SU-DHL-6 (cell line): ENCODE measurements at regions not wholly inside any gene's neighbourhood (a gene's known extent, or its start where the extent isn't known, plus 50 kb on each side); places are given as distances from the start of the nearest gene placed in this dataset.
"Not testable (repeated sequence)": the region's sequence is repeated elsewhere in the genome, so short reads cannot be mapped to it uniquely, and the experiment has no call there.

ENCODE experiments used
- H2AFZ ChIP-seq: fragments of 200-600 bp; sonication (generic); 2 replicates; pipeline ENCODE4 v1.6.1; 2014; ENCODE audit warnings: low read depth, mild to moderate bottlenecking, moderate library complexity, mixed read lengths, antibody characterized with exemption, low read length; ENCODE audit not compliant: severe bottlenecking
- H3F3A ChIP-seq: fragments of 200-600 bp; shearing (Covaris generic); 2 replicates; pipeline ENCODE4 v1.6.0; 2016; ENCODE audit warnings: antibody characterized with exemption, mild to moderate bottlenecking; ENCODE audit not compliant: insufficient read depth
- H3K27ac ChIP-seq: fragments of 200-600 bp; sonication (generic); 2 replicates; pipeline ENCODE4 v1.5.1; 2016; ENCODE audit warnings: low read depth, mild to moderate bottlenecking, low read length, moderate library complexity, mixed read lengths
- H3K27me3 ChIP-seq: fragments of 200-600 bp; sonication (generic), shearing (Covaris generic); 2 replicates; pipeline ENCODE4 v1.6.0; 2014; ENCODE audit warnings: mild to moderate bottlenecking, low read length
- H3K36me3 ChIP-seq: fragments of 200-600 bp; sonication (generic); 2 replicates; pipeline ENCODE4 v1.6.1; 2014; ENCODE audit warnings: mild to moderate bottlenecking, low read length, mixed read lengths
- H3K4me2 ChIP-seq: fragments of 300-600, 200-600 bp; shearing (Covaris generic), sonication (generic); 2 replicates; pipeline ENCODE4 v1.6.0; 2014; ENCODE audit warnings: low read length, low read depth, mild to moderate bottlenecking; ENCODE audit not compliant: poor library complexity, severe bottlenecking
- H3K4me3 ChIP-seq: fragments of 200-600 bp; sonication (generic); 2 replicates; pipeline ENCODE4 v1.5.1; 2014; ENCODE audit warnings: antibody characterized with exemption, low read length, mild to moderate bottlenecking, mixed read lengths; ENCODE audit not compliant: insufficient read depth, poor library complexity, severe bottlenecking
- H3K79me2 ChIP-seq: fragments of 200-600 bp; sonication (generic); 2 replicates; pipeline ENCODE4 v1.6.1; 2014; ENCODE audit warnings: mild to moderate bottlenecking, low read length, moderate library complexity; ENCODE audit not compliant: insufficient read depth
- H3K9ac ChIP-seq: fragments of 200-600 bp; sonication (generic); 2 replicates; pipeline ENCODE4 v1.7.0; 2014; ENCODE audit warnings: mild to moderate bottlenecking, low read length
- H3K9me2 ChIP-seq: fragments of 200-600 bp; sonication (generic); replicated peaks from 2 replicates; pipeline ENCODE4 v1.6.1; 2014; ENCODE audit warnings: low read length; ENCODE audit not compliant: insufficient read depth
- H3K9me3 ChIP-seq: fragments of 200-600 bp; sonication (generic); 2 replicates; pipeline ENCODE4 v1.6.1; 2014; ENCODE audit warnings: low read length, mixed read lengths; ENCODE audit not compliant: insufficient read depth
- H4K20me1 ChIP-seq: fragments of 200-600 bp; sonication (generic); 2 replicates; pipeline ENCODE4 v1.6.1; 2014; ENCODE audit warnings: low read depth, mild to moderate bottlenecking, antibody characterized with exemption, low read length, moderate library complexity, mixed read lengths
- CTCF ChIP-seq: fragments of 200-600 bp; sonication (generic); IDR thresholded peaks from one replicate; pipeline ENCODE4 v1.5.1; 2017; ENCODE audit warnings: antibody characterized with exemption, mild to moderate bottlenecking, low read length, moderate library complexity; ENCODE audit not compliant: insufficient read depth, poor library complexity, severe bottlenecking
- EZH2phosphoT487 ChIP-seq: fragments of 200-600 bp; sonication (generic), shearing (Covaris generic); conservative IDR thresholded peaks from 2 replicates; pipeline ENCODE4 v1.6.1; 2018; ENCODE audit warnings: mild to moderate bottlenecking, antibody characterized with exemption, low read length, moderate library complexity, mixed read lengths

- H3K4me3 ChIP-seq: no peak overlapping the region
- H2AFZ ChIP-seq: no peak overlapping the region
- no peaks in the 10 kb centered on the region for H3K79me2 ChIP-seq
- no peaks in the 10 kb centered on the region for H3K36me3 ChIP-seq
- H3F3A ChIP-seq: no peaks in the 10 kb centered on the region
- no peaks in the 10 kb centered on the region for H3K9me3 ChIP-seq
- TF ChIP-seq EZH2phosphoT487 (no peak), CTCF (no peak)
- no peak overlapping the region for H3K4me2 ChIP-seq
- H4K20me1 ChIP-seq: no peaks in the 10 kb centered on the region
- no peaks in the 10 kb centered on the region for H3K9me2 ChIP-seq
- H3K27me3 ChIP-seq: no peaks in the 10 kb centered on the region
- no peak overlapping the region for H3K27ac ChIP-seq
- no peak overlapping the region for H3K9ac ChIP-seq
Measured at GRCh38 chr5:126004636-126005035, 418.6 kb upstream of the GRAMD2B start.

- TF ChIP-seq EZH2phosphoT487 (no peak), CTCF (no peak)
- H3K4me2 ChIP-seq: no peak overlapping the region
- no peaks in the 10 kb centered on the region for H3K9me3 ChIP-seq
Measured at GRCh38 chr5:126007841-126008240, 415.4 kb upstream of the GRAMD2B start.

GRCh38 chr5:126009566-126009965, 413.6 kb upstream of the GRAMD2B start:
- H3K4me2 ChIP-seq: no peak overlapping the region
- H3K79me2 ChIP-seq: no peaks in the 10 kb centered on the region
- no peaks in the 10 kb centered on the region for H4K20me1 ChIP-seq
- no peaks in the 10 kb centered on the region for H3K36me3 ChIP-seq
- H3K9ac ChIP-seq: no peak overlapping the region
- H3F3A ChIP-seq: no peaks in the 10 kb centered on the region
- H3K4me3 ChIP-seq: no peak overlapping the region
- H2AFZ ChIP-seq: no peak overlapping the region
- TF ChIP-seq CTCF (no peak), EZH2phosphoT487 (no peak)
- H3K27ac ChIP-seq: no peak overlapping the region
- H3K9me3 ChIP-seq: no peaks in the 10 kb centered on the region
- H3K9me2 ChIP-seq: no peaks in the 10 kb centered on the region
- H3K27me3 ChIP-seq: no peaks in the 10 kb centered on the region

More at GRCh38 chr5:126007841-126008240, 415.4 kb upstream of the GRAMD2B start:
- Histone ChIP-seq H3K79me2 (no peaks in the 10 kb centered on the region), H3F3A (no peaks in the 10 kb centered on the region), H3K4me3 (no peak overlapping the region), H3K9ac (no peak overlapping the region), H2AFZ (no peak overlapping the region), H3K27ac (no peak overlapping the region), H4K20me1 (no peaks in the 10 kb centered on the region), H3K9me2 (no peaks in the 10 kb centered on the region), H3K36me3 (no peaks in the 10 kb centered on the region), H3K27me3 (no peaks in the 10 kb centered on the region)

GRCh38 chr5:126011526-126011925, 411.7 kb upstream of the GRAMD2B start:
- not testable (repeated sequence) for H3K9ac ChIP-seq, H3K27me3 ChIP-seq, H3K4me3 ChIP-seq, H3F3A ChIP-seq, H4K20me1 ChIP-seq, H2AFZ ChIP-seq, H3K36me3 ChIP-seq, H3K4me2 ChIP-seq, H3K79me2 ChIP-seq, H3K9me3 ChIP-seq, H3K27ac ChIP-seq, H3K9me2 ChIP-seq
